Coronary artery (tissue), 2 donors: ENCODE measurements at regions not wholly inside any gene's neighbourhood (a gene's known extent, or its start where the extent isn't known, plus 50 kb on each side); places are given as distances from the start of the nearest gene placed in this dataset.
A peak's percentile ranks its signal among the peaks of the same experiment; 100 is the strongest.

Experiments
- DNase-seq: peaks from one replicate; pipeline ENCODE4 v3.0.0-alpha.2; 2017; ENCODE audit warnings: low spot score
- H3K27ac ChIP-seq, 2 donors: fragments of 200-600 bp; sonication (generic); one replicate each; pipeline ENCODE4 v1.5.1; 2016 to 2019
- H3K4me3 ChIP-seq: fragments of 200-600 bp; sonication (generic); 2 replicates; pipeline ENCODE4 v1.5.1; 2016; ENCODE audit warnings: mild to moderate bottlenecking, moderate library complexity
- TF ChIP-seq, protein P1 (sequence below): fragments of 200-600 bp; sonication (generic); IDR thresholded peaks from one replicate; pipeline ENCODE4 v1.5.1; 2019; ENCODE audit warnings: antibody characterized with exemption

DNA sequence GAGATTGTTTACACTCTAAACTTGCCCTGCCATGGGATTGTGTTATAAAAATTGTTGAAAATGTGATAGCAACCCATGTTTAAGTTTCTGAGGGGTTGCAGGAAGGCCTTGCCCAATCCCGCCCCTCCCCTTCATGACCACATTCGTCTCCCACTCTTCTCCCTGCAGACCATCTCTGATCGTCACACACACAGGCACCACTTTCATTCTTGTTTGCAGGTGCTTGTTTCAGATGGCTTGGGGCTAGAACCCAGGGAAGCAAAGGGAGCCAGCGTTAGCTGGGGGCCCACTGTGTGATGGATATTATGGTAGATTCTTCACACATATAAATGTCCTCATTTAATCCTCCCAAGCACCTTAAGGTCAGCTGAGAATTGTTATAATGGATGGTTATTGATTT, 286.7 kb upstream of the HABP2 start:
- H3K4me3 ChIP-seq = no peak overlapping the region
- TF ChIP-seq, protein P1, sequence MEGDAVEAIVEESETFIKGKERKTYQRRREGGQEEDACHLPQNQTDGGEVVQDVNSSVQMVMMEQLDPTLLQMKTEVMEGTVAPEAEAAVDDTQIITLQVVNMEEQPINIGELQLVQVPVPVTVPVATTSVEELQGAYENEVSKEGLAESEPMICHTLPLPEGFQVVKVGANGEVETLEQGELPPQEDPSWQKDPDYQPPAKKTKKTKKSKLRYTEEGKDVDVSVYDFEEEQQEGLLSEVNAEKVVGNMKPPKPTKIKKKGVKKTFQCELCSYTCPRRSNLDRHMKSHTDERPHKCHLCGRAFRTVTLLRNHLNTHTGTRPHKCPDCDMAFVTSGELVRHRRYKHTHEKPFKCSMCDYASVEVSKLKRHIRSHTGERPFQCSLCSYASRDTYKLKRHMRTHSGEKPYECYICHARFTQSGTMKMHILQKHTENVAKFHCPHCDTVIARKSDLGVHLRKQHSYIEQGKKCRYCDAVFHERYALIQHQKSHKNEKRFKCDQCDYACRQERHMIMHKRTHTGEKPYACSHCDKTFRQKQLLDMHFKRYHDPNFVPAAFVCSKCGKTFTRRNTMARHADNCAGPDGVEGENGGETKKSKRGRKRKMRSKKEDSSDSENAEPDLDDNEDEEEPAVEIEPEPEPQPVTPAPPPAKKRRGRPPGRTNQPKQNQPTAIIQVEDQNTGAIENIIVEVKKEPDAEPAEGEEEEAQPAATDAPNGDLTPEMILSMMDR = no peak
- no peak overlapping the region for H3K27ac ChIP-seq
- no peak for DNase-seq

DNA sequence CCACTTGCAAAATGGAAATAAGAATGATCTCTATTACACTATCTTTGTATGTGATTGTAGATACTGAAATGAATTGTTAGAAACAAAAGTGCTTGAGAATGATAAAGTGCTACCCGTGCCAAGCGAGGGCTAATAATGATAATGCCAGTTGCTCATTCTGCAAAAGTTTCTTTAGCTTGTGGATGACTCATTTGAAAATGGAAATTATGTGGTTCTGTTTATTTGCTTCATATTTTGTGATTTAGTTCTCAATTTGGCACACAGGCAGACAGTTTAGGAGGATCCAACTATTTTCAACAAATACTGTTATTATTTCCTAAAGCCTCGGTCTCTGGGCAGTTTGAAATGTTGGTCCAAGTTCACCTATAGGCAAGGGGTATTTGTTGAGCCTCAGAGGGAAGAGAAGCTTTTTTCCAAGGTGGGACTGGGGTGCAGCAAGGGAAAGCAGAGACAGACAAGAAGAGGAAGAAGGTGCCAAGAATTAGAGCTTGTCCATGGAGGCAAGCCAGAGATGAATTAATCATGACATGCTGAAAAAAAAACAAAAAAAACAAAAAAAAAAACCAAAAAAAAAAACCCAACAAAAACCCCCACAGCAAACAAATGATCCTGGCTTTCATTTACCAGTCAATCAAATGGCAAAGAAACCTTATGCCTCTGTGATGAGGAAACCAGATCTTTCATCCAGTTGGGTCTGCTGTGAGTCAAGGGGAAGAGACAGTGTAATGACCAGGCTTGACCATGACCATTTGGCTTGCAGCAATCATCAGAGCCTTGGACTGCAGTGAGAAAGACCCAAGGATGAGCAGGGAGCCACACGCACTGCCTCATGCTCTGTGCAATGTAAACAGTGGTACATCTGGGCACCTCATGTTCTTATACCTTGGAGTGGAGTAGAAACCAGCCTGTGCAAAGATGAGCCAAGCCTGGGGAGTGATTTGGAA, 285.0 kb upstream of the HABP2 start:
- H3K27ac ChIP-seq = no peak overlapping the region
- TF ChIP-seq, protein P1 = no peak
- no peak overlapping the region for H3K4me3 ChIP-seq
- DNase-seq = no peak

DNA sequence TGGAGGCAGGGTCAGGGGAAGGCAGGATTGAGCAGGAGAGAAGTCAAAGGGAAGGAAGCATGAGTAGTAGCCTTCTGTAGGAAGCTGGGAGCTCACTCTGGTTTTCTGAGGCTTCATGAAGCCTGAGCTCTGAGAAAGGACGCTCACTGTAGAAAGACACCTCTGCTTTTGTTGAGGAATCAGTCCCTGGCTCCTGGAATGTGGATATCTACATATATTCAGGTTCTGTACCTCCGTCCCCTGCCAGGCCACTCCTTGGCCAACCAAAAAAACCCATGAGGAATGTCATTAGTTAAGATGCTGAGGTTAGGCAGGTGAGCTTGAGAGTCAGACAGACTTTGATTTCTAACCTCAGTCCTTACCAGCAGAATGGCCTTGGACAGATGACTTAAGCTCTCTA, 283.5 kb upstream of the HABP2 start:
- H3K27ac ChIP-seq = no peak overlapping the region
- no peak overlapping the region for H3K4me3 ChIP-seq
- TF ChIP-seq, protein P1 = no peak
- DNase-seq = no peak

DNA sequence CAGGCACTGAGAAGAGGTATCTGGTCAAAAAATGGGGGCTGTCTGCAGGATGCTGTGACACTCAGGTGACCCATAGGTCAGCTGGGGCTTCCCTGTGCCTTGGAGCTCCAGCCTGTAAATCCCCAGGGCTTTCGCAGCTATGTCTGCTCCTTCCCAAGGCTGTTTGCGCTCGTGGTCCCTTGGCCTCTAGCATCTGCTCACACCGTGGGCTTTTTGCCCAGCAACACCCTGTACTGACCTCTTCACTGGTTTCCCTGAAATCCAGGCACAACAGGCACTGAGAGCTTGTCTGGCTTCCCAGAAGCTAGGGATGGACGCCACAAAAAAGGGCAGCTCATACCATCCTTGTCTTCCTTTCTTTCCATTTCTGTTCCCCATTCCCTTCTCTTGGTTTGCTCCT, 280.3 kb upstream of the HABP2 start:
- Histone ChIP-seq H3K4me3 (no peak overlapping the region), H3K27ac (peak overlapping the region in 1 of 2 donors; percentile 89)
- TF ChIP-seq, protein P1 = no peak
- no peak for DNase-seq

DNA sequence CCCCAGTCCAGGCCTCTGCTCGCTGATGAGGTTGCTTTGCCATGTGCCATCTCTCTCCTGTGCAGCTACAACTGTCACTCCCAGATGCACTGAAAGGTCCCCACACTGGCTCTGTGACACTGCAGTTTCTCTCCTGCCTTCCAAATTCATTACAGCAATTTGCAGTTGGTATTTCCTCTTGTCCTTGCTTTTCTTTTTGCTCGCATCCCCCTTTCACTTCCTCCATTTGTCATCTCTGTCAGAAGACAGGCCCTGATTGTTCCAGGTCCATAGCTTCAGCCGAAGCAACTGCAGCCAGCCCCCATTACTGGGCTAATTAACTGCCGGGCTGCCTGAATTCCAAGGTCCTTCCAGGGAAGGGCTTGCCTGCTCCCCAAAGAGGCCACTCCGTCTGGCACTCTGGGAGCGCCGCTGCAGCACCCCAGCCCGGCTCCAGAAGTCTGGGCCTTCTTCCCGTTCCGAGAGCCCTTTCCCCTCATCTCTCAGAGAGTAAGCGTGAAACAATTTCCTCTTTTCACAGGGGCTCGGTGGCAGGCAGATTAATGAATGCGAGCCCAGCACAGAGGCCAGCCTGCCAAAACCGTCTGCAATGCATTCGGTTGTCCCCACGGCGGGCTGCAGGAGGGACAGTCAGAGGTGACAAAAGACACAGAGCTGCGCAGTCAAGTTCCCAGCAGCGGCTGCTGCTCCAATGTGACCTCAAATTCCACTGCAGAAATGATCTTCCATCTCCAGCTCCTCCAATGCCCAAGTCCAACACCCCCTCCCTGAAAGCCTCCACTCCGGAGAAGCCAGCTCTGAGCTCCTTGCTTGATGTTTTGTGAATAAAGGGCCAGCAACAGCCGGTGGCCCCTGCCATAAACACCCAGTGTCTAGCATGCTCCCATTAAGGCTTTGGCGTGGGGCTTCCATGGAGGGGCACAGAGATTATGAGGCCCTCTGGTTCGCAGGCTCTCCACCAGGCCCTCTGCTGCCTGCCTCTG, 279.4 kb upstream of the HABP2 start:
- no peak for DNase-seq
- Histone ChIP-seq H3K4me3 (peak overlapping the region; percentile 37), H3K27ac (peak overlapping the region in 1 of 2 donors; percentile 89)
- TF ChIP-seq, protein P1 = no peak

DNA sequence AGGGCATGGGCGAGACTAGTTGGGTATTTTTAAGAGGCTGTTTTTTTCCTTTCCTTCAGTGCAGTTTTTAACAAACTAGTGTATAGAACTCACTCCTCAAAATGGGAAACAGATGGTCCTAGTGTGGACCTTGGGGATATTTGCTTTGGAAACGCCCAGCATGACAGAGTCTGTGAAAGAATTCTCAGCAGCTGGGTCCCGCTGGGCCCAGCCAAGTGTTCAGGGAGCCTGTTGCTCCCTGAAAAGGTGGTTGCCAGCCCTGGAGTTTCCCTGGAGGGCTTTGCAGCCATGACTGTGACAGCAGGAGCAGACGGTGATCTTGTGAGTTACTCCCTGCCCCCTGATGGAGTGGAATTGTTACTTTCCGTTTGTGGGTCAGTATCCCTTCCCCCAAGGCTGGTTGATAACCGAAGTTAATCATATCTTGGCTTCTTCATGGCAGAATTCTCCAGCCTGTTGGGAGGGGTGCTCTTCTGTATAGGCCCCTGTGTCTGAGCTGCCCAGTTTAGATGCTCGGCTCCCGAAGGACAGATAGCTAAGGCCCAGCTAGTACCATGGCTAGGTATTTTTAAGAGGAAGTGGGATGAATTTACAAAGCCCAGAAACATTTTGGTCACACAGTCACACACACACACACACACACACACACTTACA, 278.6 kb upstream of the HABP2 start:
- TF ChIP-seq, protein P1 = no peak
- H3K27ac ChIP-seq = peak overlapping the region in 1 of 2 donors; percentile 89
- H3K4me3 ChIP-seq = peak overlapping the region; percentile 3
- no peak for DNase-seq
